ENCODE measurements at regions not wholly inside any gene's neighbourhood (a gene's known extent, or its start where the extent isn't known, plus 50 kb on each side); places are given as distances from the start of the nearest gene placed in this dataset.

- DNase-seq (ENCODE audit: low read depth, low spot score): peak; percentile 56
Observed at GRCh38 chr4:129167640-129168260, 71.8 kb downstream of the C4orf33 start.

GRCh38 chr4:129172181-129172580 lies 76.2 kb downstream of the C4orf33 start:
- DNase-seq (ENCODE audit: low read depth, low spot score): no peak

- DNase-seq (ENCODE audit: low read depth, low spot score): no peak
Observed at GRCh38 chr4:129176864-129177263, 80.9 kb downstream of the C4orf33 start.

- DNase-seq (ENCODE audit: low read depth, low spot score): no peak
Observed at GRCh38 chr4:129179276-129179675, 83.3 kb downstream of the C4orf33 start.

- DNase-seq (ENCODE audit: low read depth, low spot score): no peak
Observed at GRCh38 chr4:129189630-129190029, 93.7 kb downstream of the C4orf33 start.

GRCh38 chr4:129193357-129194100 lies 97.6 kb downstream of the C4orf33 start:
- no peak for DNase-seq (ENCODE audit: low read depth, low spot score)

- DNase-seq (ENCODE audit: low read depth, low spot score): no peak
Observed at GRCh38 chr4:129208481-129208880, 112.5 kb downstream of the C4orf33 start.

- DNase-seq (ENCODE audit: low read depth, low spot score): no peak
Observed at GRCh38 chr4:129213692-129214091, 117.7 kb downstream of the C4orf33 start.

GRCh38 chr4:129218360-129218759 lies 122.4 kb downstream of the C4orf33 start:
- no peak for DNase-seq (ENCODE audit: low read depth, low spot score)

GRCh38 chr4:129218897-129219296 lies 122.9 kb downstream of the C4orf33 start:
- DNase-seq (ENCODE audit: low read depth, low spot score): no peak

- no peak for DNase-seq (ENCODE audit: low read depth, low spot score)
Observed at GRCh38 chr4:129220254-129220653, 124.3 kb downstream of the C4orf33 start.

- no peak for DNase-seq (ENCODE audit: low read depth, low spot score)
Observed at GRCh38 chr4:129223945-129224344, 128.0 kb downstream of the C4orf33 start.

- no peak for DNase-seq (ENCODE audit: low read depth, low spot score)
Observed at GRCh38 chr4:129230846-129231245, 134.9 kb downstream of the C4orf33 start.

GRCh38 chr4:129231945-129232588 lies 136.1 kb downstream of the C4orf33 start:
- DNase-seq (ENCODE audit: low read depth, low spot score): no peak

- DNase-seq (ENCODE audit: low read depth, low spot score): no peak
Observed at GRCh38 chr4:129232589-129233337, 136.8 kb downstream of the C4orf33 start.

GRCh38 chr4:129233691-129234090 lies 137.7 kb downstream of the C4orf33 start:
- DNase-seq (ENCODE audit: low read depth, low spot score): no peak

GRCh38 chr4:129236351-129236750 lies 140.4 kb downstream of the C4orf33 start:
- no peak for DNase-seq (ENCODE audit: low read depth, low spot score)

- no peak for DNase-seq (ENCODE audit: low read depth, low spot score)
Observed at GRCh38 chr4:129239088-129239487, 143.1 kb downstream of the C4orf33 start.

GRCh38 chr4:129240816-129241215 lies 144.9 kb downstream of the C4orf33 start:
- DNase-seq (ENCODE audit: low read depth, low spot score): no peak

- DNase-seq (ENCODE audit: low read depth, low spot score): no peak
Observed at GRCh38 chr4:129246145-129246544, 150.2 kb downstream of the C4orf33 start.

GRCh38 chr4:129246910-129247461 lies 151.0 kb downstream of the C4orf33 start:
- DNase-seq (ENCODE audit: low read depth, low spot score): no peak

- DNase-seq (ENCODE audit: low read depth, low spot score): no peak
Observed at GRCh38 chr4:129248621-129249020, 152.7 kb downstream of the C4orf33 start.

All from ELF-1 (cell line).